G401 (cell line): ENCODE measurements at regions not wholly inside any gene's neighbourhood (a gene's known extent, or its start where the extent isn't known, plus 50 kb on each side); places are given as distances from the start of the nearest gene placed in this dataset.

ENCODE experiments used
- DNase-seq: peaks from one replicate; pipeline ENCODE4 v3.0.0-alpha.2; 2015; ENCODE audit warnings: low spot score
- in situ Hi-C: cut with HindIII; loops from 2 replicates; pipeline ENCODE4 v1.10.0; 2016; ENCODE audit warnings: low sequenced_read_pairs, mixed read lengths

DNA sequence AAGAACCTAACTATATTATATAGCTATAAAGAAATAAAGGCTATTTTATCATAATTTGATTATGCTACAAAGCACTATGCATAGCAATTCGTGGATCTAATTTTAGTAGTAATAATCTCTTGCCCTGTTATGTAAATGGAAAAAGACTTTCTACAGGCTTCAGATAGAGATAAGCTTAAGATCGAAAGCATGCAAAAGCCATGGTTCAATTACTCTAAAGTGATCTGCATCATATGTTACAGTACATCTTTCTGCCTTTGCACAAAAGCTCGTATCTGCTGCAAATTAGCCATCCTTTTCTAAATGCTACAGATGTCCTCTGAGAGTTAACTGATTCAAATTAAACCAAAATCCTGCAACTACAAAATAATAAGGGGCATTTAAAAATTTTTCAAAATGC, 234.8 kb upstream of the TMEM161B start:
- in situ Hi-C loops, result no loop called here
- DNase-seq, result peak; percentile 59

GRCh38 chr5:88503041-88503345, 234.3 kb upstream of the TMEM161B start:
- in situ Hi-C loops, result no loop called here
- peak; percentile 77 for DNase-seq

GRCh38 chr5:88502179-88503040, 233.8 kb upstream of the TMEM161B start:
- in situ Hi-C loops, result no loop called here
- DNase-seq, result peak; percentile 59

- in situ Hi-C loops, result no loop called here
- DNase-seq, result no peak
Measured at GRCh38 chr5:88495810-88496209, 227.2 kb upstream of the TMEM161B start.

DNA sequence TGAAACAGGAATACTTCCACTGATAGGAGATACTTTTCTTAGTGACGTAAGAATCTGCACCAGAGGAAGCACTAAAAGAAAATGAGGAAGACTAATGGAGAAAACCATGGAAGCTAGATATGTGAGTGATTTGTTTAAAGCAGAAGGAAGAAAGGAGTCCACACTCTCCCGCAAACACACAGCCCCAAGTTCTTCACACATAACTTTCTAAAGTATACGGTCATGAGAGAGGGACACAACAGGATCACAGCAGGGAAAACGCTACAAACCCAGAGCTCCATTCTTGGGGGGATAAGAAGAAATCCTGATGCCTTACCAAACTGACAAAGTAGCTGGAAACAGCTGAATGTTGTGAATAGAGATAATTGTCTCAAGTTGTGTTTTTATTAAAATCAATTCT, 222.2 kb upstream of the TMEM161B start:
- DNase-seq, result no peak
- in situ Hi-C loops, result no loop called here

GRCh38 chr5:88489364-88489763, 220.7 kb upstream of the TMEM161B start:
- in situ Hi-C loops, result no loop called here
- no peak for DNase-seq

DNA sequence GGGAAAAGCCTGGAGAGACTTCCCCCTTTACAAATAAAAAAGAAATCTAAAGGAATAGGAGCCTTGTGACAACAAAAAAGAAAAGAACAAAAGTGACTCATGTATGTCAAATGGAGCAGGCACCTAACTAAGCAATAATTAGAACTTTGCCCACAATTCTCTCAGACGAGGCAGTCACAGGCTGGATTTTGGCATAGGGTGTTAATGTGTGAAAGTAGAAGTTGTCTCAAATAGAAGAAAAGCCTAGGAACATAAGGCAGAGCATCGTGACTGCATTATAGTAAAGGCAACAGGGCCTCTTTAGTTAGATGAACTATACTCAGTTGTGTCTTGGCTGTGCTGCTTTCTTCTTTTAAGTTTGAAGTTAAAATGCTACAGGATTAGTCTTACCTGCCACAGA, 219.9 kb upstream of the TMEM161B start:
- no peak for DNase-seq
- in situ Hi-C loops, result no loop called here

DNA sequence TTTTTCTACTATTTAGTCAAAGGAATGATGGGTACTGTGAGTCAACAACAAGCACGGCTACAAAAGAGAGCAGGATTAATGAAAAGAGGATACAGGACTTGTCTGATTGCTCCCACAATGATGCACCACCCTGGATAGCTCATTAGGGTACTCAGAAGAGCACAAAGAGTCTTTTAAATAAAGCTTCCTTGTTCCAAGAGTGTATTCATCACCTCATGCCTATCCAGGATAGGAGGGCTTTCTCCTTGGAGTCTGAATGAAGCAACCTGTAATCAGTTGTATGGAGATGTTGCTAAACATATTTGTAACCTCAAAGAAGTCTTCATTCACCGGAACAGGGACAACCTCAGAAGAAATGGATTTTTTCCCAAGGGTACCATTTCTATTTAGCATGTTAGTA, 219.5 kb upstream of the TMEM161B start:
- in situ Hi-C loops, result no loop called here
- DNase-seq, result no peak

DNA sequence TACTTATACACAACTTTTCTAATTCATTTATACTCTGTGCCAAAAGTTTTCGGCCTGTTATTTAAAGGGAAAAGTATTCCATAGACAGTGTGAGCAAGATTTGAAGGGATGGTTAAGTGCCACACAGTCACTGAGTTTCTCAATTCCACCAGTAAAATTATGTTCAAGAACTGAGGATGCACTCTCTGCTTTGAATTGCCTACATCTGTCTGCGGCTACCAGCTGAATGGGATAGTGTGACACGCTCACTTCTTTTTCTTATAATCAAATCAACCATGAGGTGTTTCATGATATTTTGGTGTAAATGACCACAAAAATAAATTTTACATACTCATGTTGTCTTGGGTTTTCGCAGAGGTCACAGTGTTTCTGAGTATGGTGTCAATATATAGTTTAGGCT, 218.4 kb upstream of the TMEM161B start:
- in situ Hi-C loops, result no loop called here
- no peak for DNase-seq

- no peak for DNase-seq
- in situ Hi-C loops, result no loop called here
Measured at GRCh38 chr5:88486431-88486830, 217.8 kb upstream of the TMEM161B start.

GRCh38 chr5:88485531-88485930, 216.9 kb upstream of the TMEM161B start:
- no peak for DNase-seq
- in situ Hi-C loops, result no loop called here

GRCh38 chr5:88483964-88484672, 215.5 kb upstream of the TMEM161B start:
- DNase-seq, result peak; percentile 31
- in situ Hi-C loops, result no loop called here

- peak; percentile 92 for DNase-seq
- in situ Hi-C loops, result no loop called here
Measured at GRCh38 chr5:88480801-88481499, 212.3 kb upstream of the TMEM161B start.

- peak; percentile 58 for DNase-seq
- in situ Hi-C loops, result no loop called here
Measured at GRCh38 chr5:88480245-88480644, 211.6 kb upstream of the TMEM161B start.

GRCh38 chr5:88474574-88474973, 205.9 kb upstream of the TMEM161B start:
- DNase-seq, result no peak
- in situ Hi-C loops, result no loop called here

DNA sequence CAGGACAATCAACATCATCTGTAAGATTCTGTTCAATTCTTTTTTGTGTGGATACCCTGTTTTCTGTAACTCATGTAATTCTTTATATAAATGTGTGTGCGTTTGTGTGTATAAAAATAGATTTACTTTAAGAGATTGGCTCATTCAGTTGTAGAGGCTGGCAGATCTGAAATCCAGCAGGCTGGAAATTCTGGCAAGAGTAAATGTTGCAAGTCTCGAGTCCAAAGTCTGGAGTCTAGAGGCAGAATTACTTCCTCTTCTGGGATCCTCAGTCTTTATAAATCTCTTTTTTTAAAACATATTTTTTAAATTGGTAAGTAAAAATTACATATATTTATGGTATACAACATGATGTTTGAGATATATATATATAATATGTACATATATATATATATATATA, 202.1 kb upstream of the TMEM161B start:
- in situ Hi-C loops, result no loop called here
- no peak for DNase-seq

GRCh38 chr5:88459971-88460370, 191.3 kb upstream of the TMEM161B start:
- DNase-seq, result no peak
- in situ Hi-C loops, result no loop called here

DNA sequence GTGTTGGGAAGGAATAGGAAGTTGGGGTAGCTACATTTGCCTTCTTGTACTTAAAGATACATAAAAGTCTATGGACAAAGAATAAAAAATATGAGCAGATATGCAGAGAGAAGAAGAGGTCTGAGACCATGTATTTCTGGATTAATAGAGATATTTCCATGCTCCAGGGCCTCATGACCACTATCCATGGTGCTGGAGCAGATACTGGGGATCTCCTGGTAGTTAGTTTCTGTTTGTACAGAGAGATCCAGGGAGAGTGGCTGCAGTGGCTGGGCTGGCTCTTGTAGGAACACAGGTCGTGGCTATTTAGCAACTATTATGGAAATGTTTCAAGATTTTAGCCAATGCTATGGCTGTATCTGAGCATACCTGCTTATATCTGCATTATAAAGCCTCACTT, 184.2 kb upstream of the TMEM161B start:
- DNase-seq, result no peak
- in situ Hi-C loops, result no loop called here

GRCh38 chr5:88450239-88450638, 181.6 kb upstream of the TMEM161B start:
- no peak for DNase-seq
- in situ Hi-C loops, result no loop called here

DNA sequence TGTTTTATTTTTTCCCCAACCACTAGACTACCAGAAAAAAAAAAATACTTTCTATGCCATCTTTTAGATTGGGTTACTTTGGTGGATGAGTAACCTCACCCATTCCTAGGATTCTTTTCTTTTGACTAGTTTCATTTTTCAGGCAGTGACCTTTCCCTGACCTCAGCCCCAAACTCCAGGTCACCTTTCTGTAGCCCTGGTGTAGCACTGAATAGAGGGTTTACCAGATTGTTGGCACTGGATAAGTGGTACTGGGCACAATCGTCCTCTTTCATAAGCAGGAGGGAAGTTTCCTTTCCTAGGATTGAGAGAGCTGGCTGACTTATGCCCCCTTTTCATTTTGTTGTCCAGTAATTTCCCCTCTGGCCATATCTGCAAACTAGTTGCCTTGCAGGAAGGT, 169.4 kb upstream of the TMEM161B start:
- no peak for DNase-seq
- in situ Hi-C loops, result no loop called here
